ENCODE measurements at regions not wholly inside any gene's neighbourhood (a gene's known extent, or its start where the extent isn't known, plus 50 kb on each side); places are given as distances from the start of the nearest gene placed in this dataset.

DNA sequence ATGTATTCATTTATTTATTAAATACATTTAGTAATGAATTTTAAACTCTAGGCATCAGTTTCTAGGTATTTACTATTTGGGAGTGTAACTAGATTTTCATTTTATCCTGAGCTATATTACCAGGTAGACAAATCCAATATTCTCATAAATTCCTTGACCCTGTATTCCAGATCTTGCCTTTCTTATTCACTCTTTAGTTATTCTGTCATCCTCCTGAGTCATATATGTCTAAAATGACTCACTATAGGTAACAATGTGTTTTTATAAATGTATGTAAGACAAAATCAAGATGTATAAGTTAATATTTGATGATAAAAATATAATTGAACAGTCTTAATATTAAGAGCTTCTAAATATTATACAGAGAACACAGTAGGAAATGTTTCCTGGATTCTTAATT, 642.1 kb upstream of the NRSN1 start:
- peaks cover 8% of the 10 kb centered on the region; the same call in 1 of the 2 replicates for H3K9me3 Mint-ChIP-seq
- DNase-seq (ENCODE audit: low spot score) (no peak), ATAC-seq (no peak)
- no peaks in the 10 kb centered on the region; the same call in 1 of the 2 replicates for H3K27me3 Mint-ChIP-seq (ENCODE audit: low read depth)
- CTCF ChIA-PET, result no interaction called here
- H3K36me3 Mint-ChIP-seq, result no peaks in the 10 kb centered on the region
- peaks cover 3% of the 10 kb centered on the region; the same call in 1 of the 2 replicates for H3K4me1 Mint-ChIP-seq
- H3K27ac Mint-ChIP-seq, result no peak overlapping the region
- H3K4me3 Mint-ChIP-seq, result no peak overlapping the region
- POLR2A ChIA-PET, result no interaction called here
- TF ChIP-seq SMAD4 (CRISPR knock-in tag; IDR thresholded peaks at IDR 0.05) (no peak), ZNF263 (CRISPR knock-in tag; IDR thresholded peaks at IDR 0.05; ENCODE audit: low read depth) (no peak), SOX15 (CRISPR knock-in tag; IDR thresholded peaks at IDR 0.05) (no peak), GABPB1 (CRISPR knock-in tag; IDR thresholded peaks at IDR 0.05) (no peak)
- TF ChIP-seq, protein P1, sequence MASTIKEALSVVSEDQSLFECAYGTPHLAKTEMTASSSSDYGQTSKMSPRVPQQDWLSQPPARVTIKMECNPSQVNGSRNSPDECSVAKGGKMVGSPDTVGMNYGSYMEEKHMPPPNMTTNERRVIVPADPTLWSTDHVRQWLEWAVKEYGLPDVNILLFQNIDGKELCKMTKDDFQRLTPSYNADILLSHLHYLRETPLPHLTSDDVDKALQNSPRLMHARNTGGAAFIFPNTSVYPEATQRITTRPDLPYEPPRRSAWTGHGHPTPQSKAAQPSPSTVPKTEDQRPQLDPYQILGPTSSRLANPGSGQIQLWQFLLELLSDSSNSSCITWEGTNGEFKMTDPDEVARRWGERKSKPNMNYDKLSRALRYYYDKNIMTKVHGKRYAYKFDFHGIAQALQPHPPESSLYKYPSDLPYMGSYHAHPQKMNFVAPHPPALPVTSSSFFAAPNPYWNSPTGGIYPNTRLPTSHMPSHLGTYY (CRISPR knock-in tag; IDR thresholded peaks at IDR 0.05), result no peak
- TF ChIP-seq, protein P2, sequence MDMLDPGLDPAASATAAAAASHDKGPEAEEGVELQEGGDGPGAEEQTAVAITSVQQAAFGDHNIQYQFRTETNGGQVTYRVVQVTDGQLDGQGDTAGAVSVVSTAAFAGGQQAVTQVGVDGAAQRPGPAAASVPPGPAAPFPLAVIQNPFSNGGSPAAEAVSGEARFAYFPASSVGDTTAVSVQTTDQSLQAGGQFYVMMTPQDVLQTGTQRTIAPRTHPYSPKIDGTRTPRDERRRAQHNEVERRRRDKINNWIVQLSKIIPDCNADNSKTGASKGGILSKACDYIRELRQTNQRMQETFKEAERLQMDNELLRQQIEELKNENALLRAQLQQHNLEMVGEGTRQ (CRISPR knock-in tag; IDR thresholded peaks at IDR 0.05), result no peak
- TF ChIP-seq, protein P3, sequence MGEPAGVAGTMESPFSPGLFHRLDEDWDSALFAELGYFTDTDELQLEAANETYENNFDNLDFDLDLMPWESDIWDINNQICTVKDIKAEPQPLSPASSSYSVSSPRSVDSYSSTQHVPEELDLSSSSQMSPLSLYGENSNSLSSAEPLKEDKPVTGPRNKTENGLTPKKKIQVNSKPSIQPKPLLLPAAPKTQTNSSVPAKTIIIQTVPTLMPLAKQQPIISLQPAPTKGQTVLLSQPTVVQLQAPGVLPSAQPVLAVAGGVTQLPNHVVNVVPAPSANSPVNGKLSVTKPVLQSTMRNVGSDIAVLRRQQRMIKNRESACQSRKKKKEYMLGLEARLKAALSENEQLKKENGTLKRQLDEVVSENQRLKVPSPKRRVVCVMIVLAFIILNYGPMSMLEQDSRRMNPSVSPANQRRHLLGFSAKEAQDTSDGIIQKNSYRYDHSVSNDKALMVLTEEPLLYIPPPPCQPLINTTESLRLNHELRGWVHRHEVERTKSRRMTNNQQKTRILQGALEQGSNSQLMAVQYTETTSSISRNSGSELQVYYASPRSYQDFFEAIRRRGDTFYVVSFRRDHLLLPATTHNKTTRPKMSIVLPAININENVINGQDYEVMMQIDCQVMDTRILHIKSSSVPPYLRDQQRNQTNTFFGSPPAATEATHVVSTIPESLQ (CRISPR knock-in tag; IDR thresholded peaks at IDR 0.05), result no peak
- TF ChIP-seq, protein P4, sequence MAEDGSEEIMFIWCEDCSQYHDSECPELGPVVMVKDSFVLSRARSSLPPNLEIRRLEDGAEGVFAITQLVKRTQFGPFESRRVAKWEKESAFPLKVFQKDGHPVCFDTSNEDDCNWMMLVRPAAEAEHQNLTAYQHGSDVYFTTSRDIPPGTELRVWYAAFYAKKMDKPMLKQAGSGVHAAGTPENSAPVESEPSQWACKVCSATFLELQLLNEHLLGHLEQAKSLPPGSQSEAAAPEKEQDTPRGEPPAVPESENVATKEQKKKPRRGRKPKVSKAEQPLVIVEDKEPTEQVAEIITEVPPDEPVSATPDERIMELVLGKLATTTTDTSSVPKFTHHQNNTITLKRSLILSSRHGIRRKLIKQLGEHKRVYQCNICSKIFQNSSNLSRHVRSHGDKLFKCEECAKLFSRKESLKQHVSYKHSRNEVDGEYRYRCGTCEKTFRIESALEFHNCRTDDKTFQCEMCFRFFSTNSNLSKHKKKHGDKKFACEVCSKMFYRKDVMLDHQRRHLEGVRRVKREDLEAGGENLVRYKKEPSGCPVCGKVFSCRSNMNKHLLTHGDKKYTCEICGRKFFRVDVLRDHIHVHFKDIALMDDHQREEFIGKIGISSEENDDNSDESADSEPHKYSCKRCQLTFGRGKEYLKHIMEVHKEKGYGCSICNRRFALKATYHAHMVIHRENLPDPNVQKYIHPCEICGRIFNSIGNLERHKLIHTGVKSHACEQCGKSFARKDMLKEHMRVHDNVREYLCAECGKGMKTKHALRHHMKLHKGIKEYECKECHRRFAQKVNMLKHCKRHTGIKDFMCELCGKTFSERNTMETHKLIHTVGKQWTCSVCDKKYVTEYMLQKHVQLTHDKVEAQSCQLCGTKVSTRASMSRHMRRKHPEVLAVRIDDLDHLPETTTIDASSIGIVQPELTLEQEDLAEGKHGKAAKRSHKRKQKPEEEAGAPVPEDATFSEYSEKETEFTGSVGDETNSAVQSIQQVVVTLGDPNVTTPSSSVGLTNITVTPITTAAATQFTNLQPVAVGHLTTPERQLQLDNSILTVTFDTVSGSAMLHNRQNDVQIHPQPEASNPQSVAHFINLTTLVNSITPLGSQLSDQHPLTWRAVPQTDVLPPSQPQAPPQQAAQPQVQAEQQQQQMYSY (CRISPR knock-in tag; IDR thresholded peaks at IDR 0.05), result no peak
- TF ChIP-seq, protein P5, sequence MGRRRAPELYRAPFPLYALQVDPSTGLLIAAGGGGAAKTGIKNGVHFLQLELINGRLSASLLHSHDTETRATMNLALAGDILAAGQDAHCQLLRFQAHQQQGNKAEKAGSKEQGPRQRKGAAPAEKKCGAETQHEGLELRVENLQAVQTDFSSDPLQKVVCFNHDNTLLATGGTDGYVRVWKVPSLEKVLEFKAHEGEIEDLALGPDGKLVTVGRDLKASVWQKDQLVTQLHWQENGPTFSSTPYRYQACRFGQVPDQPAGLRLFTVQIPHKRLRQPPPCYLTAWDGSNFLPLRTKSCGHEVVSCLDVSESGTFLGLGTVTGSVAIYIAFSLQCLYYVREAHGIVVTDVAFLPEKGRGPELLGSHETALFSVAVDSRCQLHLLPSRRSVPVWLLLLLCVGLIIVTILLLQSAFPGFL (CRISPR knock-in tag; IDR thresholded peaks at IDR 0.05; ENCODE audit: borderline replicate concordance), result no peak
- TF ChIP-seq, protein P6, sequence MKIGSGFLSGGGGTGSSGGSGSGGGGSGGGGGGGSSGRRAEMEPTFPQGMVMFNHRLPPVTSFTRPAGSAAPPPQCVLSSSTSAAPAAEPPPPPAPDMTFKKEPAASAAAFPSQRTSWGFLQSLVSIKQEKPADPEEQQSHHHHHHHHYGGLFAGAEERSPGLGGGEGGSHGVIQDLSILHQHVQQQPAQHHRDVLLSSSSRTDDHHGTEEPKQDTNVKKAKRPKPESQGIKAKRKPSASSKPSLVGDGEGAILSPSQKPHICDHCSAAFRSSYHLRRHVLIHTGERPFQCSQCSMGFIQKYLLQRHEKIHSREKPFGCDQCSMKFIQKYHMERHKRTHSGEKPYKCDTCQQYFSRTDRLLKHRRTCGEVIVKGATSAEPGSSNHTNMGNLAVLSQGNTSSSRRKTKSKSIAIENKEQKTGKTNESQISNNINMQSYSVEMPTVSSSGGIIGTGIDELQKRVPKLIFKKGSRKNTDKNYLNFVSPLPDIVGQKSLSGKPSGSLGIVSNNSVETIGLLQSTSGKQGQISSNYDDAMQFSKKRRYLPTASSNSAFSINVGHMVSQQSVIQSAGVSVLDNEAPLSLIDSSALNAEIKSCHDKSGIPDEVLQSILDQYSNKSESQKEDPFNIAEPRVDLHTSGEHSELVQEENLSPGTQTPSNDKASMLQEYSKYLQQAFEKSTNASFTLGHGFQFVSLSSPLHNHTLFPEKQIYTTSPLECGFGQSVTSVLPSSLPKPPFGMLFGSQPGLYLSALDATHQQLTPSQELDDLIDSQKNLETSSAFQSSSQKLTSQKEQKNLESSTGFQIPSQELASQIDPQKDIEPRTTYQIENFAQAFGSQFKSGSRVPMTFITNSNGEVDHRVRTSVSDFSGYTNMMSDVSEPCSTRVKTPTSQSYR (CRISPR knock-in tag; IDR thresholded peaks at IDR 0.05), result no peak
- TF ChIP-seq, protein P7, sequence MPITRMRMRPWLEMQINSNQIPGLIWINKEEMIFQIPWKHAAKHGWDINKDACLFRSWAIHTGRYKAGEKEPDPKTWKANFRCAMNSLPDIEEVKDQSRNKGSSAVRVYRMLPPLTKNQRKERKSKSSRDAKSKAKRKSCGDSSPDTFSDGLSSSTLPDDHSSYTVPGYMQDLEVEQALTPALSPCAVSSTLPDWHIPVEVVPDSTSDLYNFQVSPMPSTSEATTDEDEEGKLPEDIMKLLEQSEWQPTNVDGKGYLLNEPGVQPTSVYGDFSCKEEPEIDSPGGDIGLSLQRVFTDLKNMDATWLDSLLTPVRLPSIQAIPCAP (CRISPR knock-in tag; IDR thresholded peaks at IDR 0.05), result no peak

DNA sequence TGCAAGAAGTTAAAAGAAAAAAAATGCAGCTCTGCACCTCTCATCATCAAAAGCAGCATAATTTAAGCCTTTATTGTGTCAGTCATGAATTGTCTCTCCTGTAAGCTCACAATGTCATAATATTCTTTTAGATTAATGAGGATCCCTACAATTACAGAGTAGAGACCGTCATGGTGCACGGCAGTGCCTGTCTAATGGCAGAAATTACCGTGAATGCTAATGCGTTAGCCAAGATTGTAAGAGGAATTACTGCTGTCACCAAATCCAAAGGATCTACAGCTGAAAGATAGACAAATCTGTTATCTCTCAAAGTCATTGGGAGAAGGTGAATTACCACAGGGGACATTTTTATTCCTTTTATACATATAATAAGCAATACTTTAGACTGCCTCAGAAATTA, 631.6 kb upstream of the NRSN1 start:
- no peaks in the 10 kb centered on the region for H3K4me1 Mint-ChIP-seq
- ATAC-seq (no peak), DNase-seq (ENCODE audit: low spot score) (no peak)
- peaks cover 11% of the 10 kb centered on the region for H3K9me3 Mint-ChIP-seq
- no peak overlapping the region for H3K27ac Mint-ChIP-seq
- peaks cover 5% of the 10 kb centered on the region; the same call in 1 of the 2 replicates for H3K36me3 Mint-ChIP-seq
- CTCF ChIA-PET, result no interaction called here
- H3K27me3 Mint-ChIP-seq (ENCODE audit: low read depth), result no peaks in the 10 kb centered on the region
- POLR2A ChIA-PET, result no interaction called here
- TF ChIP-seq FOXP1 (CRISPR knock-in tag; IDR thresholded peaks at IDR 0.05; ENCODE audit: borderline replicate concordance), result no peak
- TF ChIP-seq, protein P8, sequence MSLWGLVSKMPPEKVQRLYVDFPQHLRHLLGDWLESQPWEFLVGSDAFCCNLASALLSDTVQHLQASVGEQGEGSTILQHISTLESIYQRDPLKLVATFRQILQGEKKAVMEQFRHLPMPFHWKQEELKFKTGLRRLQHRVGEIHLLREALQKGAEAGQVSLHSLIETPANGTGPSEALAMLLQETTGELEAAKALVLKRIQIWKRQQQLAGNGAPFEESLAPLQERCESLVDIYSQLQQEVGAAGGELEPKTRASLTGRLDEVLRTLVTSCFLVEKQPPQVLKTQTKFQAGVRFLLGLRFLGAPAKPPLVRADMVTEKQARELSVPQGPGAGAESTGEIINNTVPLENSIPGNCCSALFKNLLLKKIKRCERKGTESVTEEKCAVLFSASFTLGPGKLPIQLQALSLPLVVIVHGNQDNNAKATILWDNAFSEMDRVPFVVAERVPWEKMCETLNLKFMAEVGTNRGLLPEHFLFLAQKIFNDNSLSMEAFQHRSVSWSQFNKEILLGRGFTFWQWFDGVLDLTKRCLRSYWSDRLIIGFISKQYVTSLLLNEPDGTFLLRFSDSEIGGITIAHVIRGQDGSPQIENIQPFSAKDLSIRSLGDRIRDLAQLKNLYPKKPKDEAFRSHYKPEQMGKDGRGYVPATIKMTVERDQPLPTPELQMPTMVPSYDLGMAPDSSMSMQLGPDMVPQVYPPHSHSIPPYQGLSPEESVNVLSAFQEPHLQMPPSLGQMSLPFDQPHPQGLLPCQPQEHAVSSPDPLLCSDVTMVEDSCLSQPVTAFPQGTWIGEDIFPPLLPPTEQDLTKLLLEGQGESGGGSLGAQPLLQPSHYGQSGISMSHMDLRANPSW (CRISPR knock-in tag; conservative IDR thresholded peaks at IDR 0.05; ENCODE audit: low read depth), result no peak
- H3K4me3 Mint-ChIP-seq, result no peak overlapping the region
